Vagina (tissue), 2 donors: ENCODE measurements at regions not wholly inside any gene's neighbourhood (a gene's known extent, or its start where the extent isn't known, plus 50 kb on each side); places are given as distances from the start of the nearest gene placed in this dataset.

Source experiments
- CTCF ChIP-seq, 3 experiments: fragments of 450-650 bp in 2 of 3; fragments of 200-600 bp in 1 of 3; sonication (generic) in 1 of 3; IDR thresholded peaks; one replicate each; pipeline ENCODE4 v1.5.1; 2017 to 2019; ENCODE audit warnings: antibody characterized with exemption in 3 of 3, mild to moderate bottlenecking in 2 of 3, moderate library complexity in 2 of 3
- POLR2AphosphoS5 ChIP-seq, 2 donors: sonication (generic); formaldehyde crosslinking; IDR thresholded peaks; one replicate each; pipeline ENCODE4 v1.9.0; 2017; ENCODE audit warnings: antibody characterized with exemption in 2 of 2, mild to moderate bottlenecking in 2 of 2, low read depth in 1 of 2; ENCODE audit not compliant: insufficient read depth in 1 of 2

- TF ChIP-seq CTCF (IDR thresholded peaks at IDR 0.05) = no peak
- no peak for TF ChIP-seq POLR2AphosphoS5 (IDR thresholded peaks at IDR 0.05; ENCODE audit: insufficient read depth in 1 of 2, low read depth in 1 of 2)
These were observed 88.3 kb upstream of the CTNND2 start for GRCh38 chr5:11992518-11992917.
